ENCODE measurements at regions not wholly inside any gene's neighbourhood (a gene's known extent, or its start where the extent isn't known, plus 50 kb on each side); places are given as distances from the start of the nearest gene placed in this dataset.
"Not testable (repeated sequence)": the region's sequence is repeated elsewhere in the genome, so short reads cannot be mapped to it uniquely, and the experiment has no call there.

DNA sequence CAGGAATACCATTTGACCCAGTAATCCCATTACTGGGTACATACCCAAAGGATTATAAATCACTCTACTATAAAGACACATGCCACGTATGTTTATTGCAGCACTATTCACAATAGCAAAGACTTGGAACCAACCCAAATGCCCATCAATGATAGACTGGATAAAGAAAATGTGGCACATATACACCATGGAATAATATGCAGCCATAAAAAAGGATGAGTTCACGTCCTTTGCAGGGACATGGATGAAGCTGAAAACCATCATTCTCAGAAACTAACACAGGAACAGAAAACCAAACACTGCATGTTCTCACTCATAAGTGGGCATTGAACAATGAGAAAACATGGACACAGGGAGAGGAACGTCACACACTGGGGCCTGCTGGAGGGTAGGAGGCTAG, 556.1 kb upstream of the ADGRL2 start:
- CTCF ChIA-PET, POLR2A ChIA-PET: not testable (repeated sequence)

GRCh38 chr1:81242103-81242502, 558.6 kb upstream of the ADGRL2 start:
- CTCF ChIA-PET: no interaction called here

GRCh38 chr1:81238129-81238528, 562.6 kb upstream of the ADGRL2 start:
- ChIA-PET CTCF (no interaction called here), POLR2A (no interaction called here)

More at GRCh38 chr1:81242103-81242502, 558.6 kb upstream of the ADGRL2 start:
- POLR2A ChIA-PET: no interaction called here

DNA sequence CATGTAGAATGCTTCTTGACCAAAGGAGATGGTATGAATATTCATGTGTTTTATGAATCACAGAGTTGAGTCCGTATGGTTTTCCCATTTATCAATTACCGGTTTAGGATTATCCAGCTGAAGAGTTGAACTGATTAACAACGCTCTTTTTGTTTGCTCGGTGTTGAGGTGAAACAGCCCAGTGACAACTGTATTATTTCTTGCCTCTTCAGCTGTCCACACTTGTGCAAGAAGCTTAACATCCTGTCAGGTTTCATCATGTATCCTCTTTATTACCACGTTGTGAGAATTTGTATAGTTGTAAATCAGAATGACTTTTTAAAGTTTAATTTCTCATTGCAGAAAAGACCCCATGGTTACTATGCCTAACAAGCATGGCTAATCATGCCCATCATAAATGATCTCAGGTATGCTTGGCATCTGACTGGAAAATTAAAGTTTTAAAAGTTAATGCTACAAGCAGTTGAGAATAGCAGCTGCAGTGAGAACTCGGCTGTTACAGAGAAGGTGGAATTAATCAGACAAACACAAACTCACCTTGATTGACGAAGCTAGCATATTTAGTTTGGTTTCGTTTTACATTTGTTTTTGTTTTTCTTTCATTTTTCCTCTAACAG, 563.2 kb upstream of the ADGRL2 start:
- ChIA-PET CTCF (no interaction called here), POLR2A (no interaction called here)

GRCh38 chr1:81234237-81234636, 566.5 kb upstream of the ADGRL2 start:
- ChIA-PET CTCF (no interaction called here), POLR2A (no interaction called here)

GRCh38 chr1:81233591-81233990, 567.1 kb upstream of the ADGRL2 start:
- CTCF ChIA-PET: no interaction called here
- POLR2A ChIA-PET: no interaction called here

- ChIA-PET CTCF (no interaction called here), POLR2A (no interaction called here)
These were observed 568.3 kb upstream of the ADGRL2 start for GRCh38 chr1:81232420-81232819.

DNA sequence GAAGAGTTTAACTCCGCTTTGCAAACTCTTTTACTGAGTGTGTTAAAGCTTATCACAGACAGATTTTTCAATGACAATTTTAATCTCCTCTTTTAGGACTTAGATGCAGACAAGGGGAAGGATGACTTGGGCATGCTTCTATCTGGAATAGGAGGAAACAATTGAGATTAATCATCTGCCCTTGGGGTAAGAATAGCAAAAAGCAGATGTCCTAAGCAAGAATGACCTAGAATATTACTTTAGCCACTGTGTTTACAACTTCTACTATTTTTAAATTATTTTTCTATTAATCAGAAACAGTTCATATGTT, 569.0 kb upstream of the ADGRL2 start:
- POLR2A ChIA-PET: no interaction called here
- CTCF ChIA-PET: no interaction called here

- CTCF ChIA-PET: no interaction called here
- POLR2A ChIA-PET: no interaction called here
These were observed 569.6 kb upstream of the ADGRL2 start for GRCh38 chr1:81230983-81231728.

DNA sequence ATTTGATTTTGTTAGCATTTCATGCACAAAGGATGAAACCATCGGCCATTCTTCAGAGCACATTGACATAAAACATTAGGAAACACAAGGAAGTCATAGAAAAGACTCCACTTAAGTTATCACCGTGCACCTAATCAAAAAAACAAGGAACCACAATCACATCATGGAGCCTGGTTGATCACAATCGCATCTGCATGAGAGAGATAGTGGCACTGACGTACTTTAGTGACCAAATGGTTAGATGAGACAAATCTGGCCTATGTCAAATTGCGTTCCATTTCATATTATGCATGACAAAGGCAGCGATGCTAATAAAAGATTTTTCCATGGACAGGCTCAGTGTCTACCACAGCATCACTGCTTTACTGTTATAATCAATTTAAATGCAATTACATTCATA, 571.8 kb upstream of the ADGRL2 start:
- ChIA-PET CTCF (no interaction called here), POLR2A (no interaction called here)

DNA sequence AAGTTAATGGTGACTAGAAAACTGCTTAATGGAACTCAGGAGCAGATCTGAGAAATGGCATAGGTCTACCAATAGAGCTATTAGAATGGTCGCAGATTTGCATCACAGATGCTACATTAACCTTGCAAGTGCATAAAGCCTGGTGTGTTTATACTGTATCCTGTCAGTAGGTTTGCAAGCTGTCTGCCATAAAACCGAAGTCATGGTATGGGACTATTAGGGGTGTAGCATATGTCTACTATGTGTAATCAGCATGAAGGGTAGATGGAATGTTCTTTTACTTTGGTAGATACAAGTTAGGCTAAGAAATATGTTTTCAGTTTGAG, 574.2 kb upstream of the ADGRL2 start:
- ChIA-PET CTCF (no interaction called here), POLR2A (no interaction called here)

DNA sequence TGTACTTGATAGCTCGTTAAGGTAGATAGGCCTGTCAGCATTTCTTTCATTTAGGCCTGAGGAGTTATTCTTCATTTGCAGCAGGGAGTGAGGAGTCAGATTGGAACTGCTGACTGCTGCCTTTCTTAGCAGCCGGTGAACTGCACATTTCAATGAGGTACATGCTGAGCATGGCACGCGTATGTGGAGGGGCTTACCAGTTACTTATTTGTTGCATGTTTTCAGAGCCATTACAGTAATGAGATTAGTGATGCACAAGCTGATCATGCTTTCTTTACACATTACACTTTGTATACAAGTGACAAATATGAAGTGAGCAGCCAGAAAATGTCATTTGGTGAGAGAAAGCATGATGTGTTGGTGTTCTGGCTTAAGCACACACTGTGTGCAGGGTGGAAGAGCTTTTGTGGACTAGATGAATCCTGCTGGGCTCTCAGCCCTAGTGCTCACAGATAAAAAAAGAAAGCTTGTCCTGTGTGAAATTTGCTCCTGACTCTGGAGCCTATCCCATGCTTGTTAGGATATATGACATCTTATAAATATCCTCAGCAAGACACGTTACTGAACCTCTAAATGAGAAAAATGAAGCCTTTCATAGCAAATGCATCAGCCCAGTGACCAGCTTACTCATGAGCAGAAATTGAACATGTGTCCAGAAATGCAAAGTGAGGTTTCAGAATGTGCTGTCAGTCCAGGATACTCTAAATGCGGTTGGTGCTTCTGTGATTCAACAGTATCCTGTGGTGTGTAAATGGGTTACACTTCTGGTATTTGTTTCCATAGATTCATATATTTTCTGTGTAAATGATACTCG, 574.7 kb upstream of the ADGRL2 start:
- ChIA-PET POLR2A (no interaction called here), CTCF (no interaction called here)

GRCh38 chr1:81224222-81224621, 576.5 kb upstream of the ADGRL2 start:
- ChIA-PET POLR2A (no interaction called here), CTCF (no interaction called here)

DNA sequence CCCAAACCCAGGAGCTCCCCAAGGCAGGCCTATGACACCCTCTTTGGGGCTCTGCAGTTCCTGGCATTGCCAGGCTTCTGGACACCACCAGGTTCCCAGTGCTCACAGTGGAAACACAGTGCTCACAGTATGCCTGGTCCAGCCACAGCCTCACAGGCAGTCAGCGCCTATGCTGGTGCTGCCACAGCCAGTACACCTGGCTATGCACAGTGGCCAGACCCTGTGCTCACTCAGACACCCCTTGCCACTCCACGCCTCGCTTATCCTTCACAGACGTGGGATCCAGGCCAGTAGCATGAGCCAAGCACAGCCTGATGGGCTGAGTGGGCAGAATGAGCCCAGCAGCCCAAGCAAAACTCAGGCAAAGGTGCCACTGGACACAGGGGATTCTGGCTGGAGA, 579.2 kb upstream of the ADGRL2 start:
- ChIA-PET POLR2A (no interaction called here), CTCF (no interaction called here)

DNA sequence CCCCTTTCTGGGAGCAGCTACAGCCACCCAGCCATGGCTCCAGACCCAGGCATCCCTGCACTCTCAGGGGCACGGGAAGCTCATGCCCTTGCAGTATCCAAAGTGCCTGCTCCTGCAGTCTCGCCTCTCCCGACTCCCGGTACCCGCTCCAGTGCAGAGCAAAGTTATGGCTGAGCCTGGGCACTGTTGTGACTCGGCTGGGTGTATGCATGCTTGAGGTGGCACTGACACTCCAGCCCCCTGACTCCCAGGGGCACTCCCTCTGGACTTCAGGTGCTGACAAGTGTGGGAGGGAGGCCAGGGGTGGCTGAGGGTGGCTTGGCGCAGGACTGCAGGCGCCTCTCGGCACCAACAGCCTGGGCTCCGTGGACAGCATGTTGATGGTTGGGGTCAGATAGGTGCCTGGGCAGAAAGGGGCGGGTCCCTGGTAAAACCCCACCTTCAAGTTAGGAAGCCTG, 580.1 kb upstream of the ADGRL2 start:
- POLR2A ChIA-PET: no interaction called here
- CTCF ChIA-PET: no interaction called here

DNA sequence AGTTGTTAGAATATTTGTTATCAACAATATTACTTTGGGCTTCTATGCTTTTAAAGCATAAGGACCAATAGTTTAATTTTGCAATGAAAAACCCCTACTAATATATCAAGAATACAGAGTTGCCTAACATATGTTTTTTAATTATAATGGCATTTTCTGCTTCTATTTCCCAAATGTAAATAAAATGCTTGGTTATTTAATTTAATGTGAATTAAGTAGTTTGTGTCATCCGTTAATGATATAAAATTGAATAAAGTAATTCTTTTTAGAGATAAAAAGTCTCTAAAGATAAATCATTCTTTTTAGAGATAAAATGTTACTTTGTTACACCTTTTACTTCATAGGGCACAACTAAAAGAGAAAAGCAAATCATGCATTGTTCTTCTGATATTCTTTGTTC, 583.7 kb upstream of the ADGRL2 start:
- ChIA-PET CTCF (no interaction called here), POLR2A (no interaction called here)

- POLR2A ChIA-PET: no interaction called here
- CTCF ChIA-PET: no interaction called here
These were observed 587.5 kb upstream of the ADGRL2 start for GRCh38 chr1:81213279-81213678.

- ChIA-PET CTCF (no interaction called here), POLR2A (no interaction called here)
These were observed 591.3 kb upstream of the ADGRL2 start for GRCh38 chr1:81209461-81209860.

GRCh38 chr1:81208441-81208840, 592.3 kb upstream of the ADGRL2 start:
- ChIA-PET POLR2A (no interaction called here), CTCF (no interaction called here)

GRCh38 chr1:81205956-81206355, 594.8 kb upstream of the ADGRL2 start:
- POLR2A ChIA-PET: no interaction called here
- CTCF ChIA-PET: no interaction called here

- CTCF ChIA-PET: no interaction called here
- POLR2A ChIA-PET: no interaction called here
These were observed 599.0 kb upstream of the ADGRL2 start for GRCh38 chr1:81201779-81202178.

DNA sequence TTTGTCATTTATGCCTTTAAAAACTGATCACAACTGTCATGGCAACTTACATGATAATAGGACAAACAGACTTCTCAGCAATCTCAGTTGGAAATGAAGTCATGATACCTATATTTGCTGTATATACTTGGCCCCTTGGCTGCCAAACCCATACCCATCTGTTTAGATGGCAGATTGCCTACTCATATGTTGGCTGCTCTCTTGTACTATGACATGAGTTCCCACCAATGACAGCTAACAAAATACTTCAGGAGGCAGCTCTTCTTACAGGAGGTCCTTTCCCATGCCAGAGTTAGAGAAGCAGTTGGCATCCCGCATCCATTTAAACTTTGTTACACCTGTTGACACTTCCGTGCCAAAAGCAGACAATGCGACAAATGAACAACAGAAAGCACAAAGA, 603.1 kb upstream of the ADGRL2 start:
- CTCF ChIA-PET: no interaction called here
- POLR2A ChIA-PET: no interaction called here
